ENCODE measurements at regions not wholly inside any gene's neighbourhood (a gene's known extent, or its start where the extent isn't known, plus 50 kb on each side); places are given as distances from the start of the nearest gene placed in this dataset.
"Not testable (repeated sequence)": the region's sequence is repeated elsewhere in the genome, so short reads cannot be mapped to it uniquely, and the experiment has no call there.

- no peaks in the 10 kb centered on the region for H3K27me3 ChIP-seq (ENCODE audit: insufficient read depth, low read length, poor library complexity, severe bottlenecking)
- H3F3A ChIP-seq (ENCODE audit: low read depth) = no peaks in the 10 kb centered on the region
- H3K9me3 ChIP-seq (ENCODE audit: insufficient read depth, low read depth, low read length) = no peaks in the 10 kb centered on the region
- no peaks in the 10 kb centered on the region for H3K79me2 ChIP-seq (ENCODE audit: insufficient read depth, low read length)
- no peak overlapping the region for H3K4me2 ChIP-seq (ENCODE audit: low read depth, low read length, poor library complexity, severe bottlenecking)
- H4K20me1 ChIP-seq (ENCODE audit: insufficient read depth, low read length, poor library complexity, severe bottlenecking) = no peaks in the 10 kb centered on the region
- no peaks in the 10 kb centered on the region for H3K9me2 ChIP-seq (replicated peaks; ENCODE audit: low read depth, low read length)
- H3K4me3 ChIP-seq (ENCODE audit: low read length, poor library complexity, severe bottlenecking) = no peak overlapping the region
- TF ChIP-seq CTCF (conservative IDR thresholded peaks at IDR 0.05; ENCODE audit: low read length) (no peak), EZH2phosphoT487 (IDR thresholded peaks at IDR 0.05; ENCODE audit: borderline replicate concordance) (no peak)
- no peak overlapping the region for H2AFZ ChIP-seq (ENCODE audit: low read length)
- H3K9ac ChIP-seq (ENCODE audit: low read depth, low read length, poor library complexity, severe bottlenecking) = no peak overlapping the region
- H3K4me1 ChIP-seq (ENCODE audit: insufficient read depth, low read length, poor library complexity, severe bottlenecking) = no peaks in the 10 kb centered on the region
- no peaks in the 10 kb centered on the region for H3K36me3 ChIP-seq (ENCODE audit: insufficient read depth, low read length)
These were observed 226.3 kb downstream of the ZIC3 start for GRCh38 chrX:137792214-137792613.

GRCh38 chrX:137797926-137798325 lies 232.0 kb downstream of the ZIC3 start:
- not testable (repeated sequence) for H3K27me3 ChIP-seq (ENCODE audit: insufficient read depth, low read length, poor library complexity, severe bottlenecking); H4K20me1 ChIP-seq (ENCODE audit: insufficient read depth, low read length, poor library complexity, severe bottlenecking); H3K79me2 ChIP-seq (ENCODE audit: insufficient read depth, low read length); H2AFZ ChIP-seq (ENCODE audit: low read length); H3K36me3 ChIP-seq (ENCODE audit: insufficient read depth, low read length); H3K4me1 ChIP-seq (ENCODE audit: insufficient read depth, low read length, poor library complexity, severe bottlenecking); H3K4me3 ChIP-seq (ENCODE audit: low read length, poor library complexity, severe bottlenecking); H3K9ac ChIP-seq (ENCODE audit: low read depth, low read length, poor library complexity, severe bottlenecking); H3K4me2 ChIP-seq (ENCODE audit: low read depth, low read length, poor library complexity, severe bottlenecking); H3K9me2 ChIP-seq (replicated peaks; ENCODE audit: low read depth, low read length); H3K9me3 ChIP-seq (ENCODE audit: insufficient read depth, low read depth, low read length); H3F3A ChIP-seq (ENCODE audit: low read depth)

GRCh38 chrX:137823257-137823656 lies 257.3 kb downstream of the ZIC3 start:
- no peak overlapping the region for H3K9ac ChIP-seq (ENCODE audit: low read depth, low read length, poor library complexity, severe bottlenecking)
- no peak overlapping the region for H3K4me2 ChIP-seq (ENCODE audit: low read depth, low read length, poor library complexity, severe bottlenecking)
- TF ChIP-seq EZH2phosphoT487 (IDR thresholded peaks at IDR 0.05; ENCODE audit: borderline replicate concordance) (no peak), CTCF (conservative IDR thresholded peaks at IDR 0.05; ENCODE audit: low read length) (no peak; the same call in 1 of the 2 replicates)
- H3K4me3 ChIP-seq (ENCODE audit: low read length, poor library complexity, severe bottlenecking) = no peak overlapping the region
- no peaks in the 10 kb centered on the region for H4K20me1 ChIP-seq (ENCODE audit: insufficient read depth, low read length, poor library complexity, severe bottlenecking)
- H3F3A ChIP-seq (ENCODE audit: low read depth) = no peaks in the 10 kb centered on the region
- H3K79me2 ChIP-seq (ENCODE audit: insufficient read depth, low read length) = no peaks in the 10 kb centered on the region
- H3K36me3 ChIP-seq (ENCODE audit: insufficient read depth, low read length) = no peaks in the 10 kb centered on the region
- H3K27me3 ChIP-seq (ENCODE audit: insufficient read depth, low read length, poor library complexity, severe bottlenecking) = no peaks in the 10 kb centered on the region
- H3K9me2 ChIP-seq (replicated peaks; ENCODE audit: low read depth, low read length) = no peaks in the 10 kb centered on the region
- no peaks in the 10 kb centered on the region for H3K9me3 ChIP-seq (ENCODE audit: insufficient read depth, low read depth, low read length)
- H2AFZ ChIP-seq (ENCODE audit: low read length) = no peak overlapping the region
- H3K4me1 ChIP-seq (ENCODE audit: insufficient read depth, low read length, poor library complexity, severe bottlenecking) = no peaks in the 10 kb centered on the region

- H3K4me2 ChIP-seq (ENCODE audit: low read depth, low read length, poor library complexity, severe bottlenecking) = no peak overlapping the region
- H2AFZ ChIP-seq (ENCODE audit: low read length) = no peak overlapping the region
- H3K36me3 ChIP-seq (ENCODE audit: insufficient read depth, low read length) = no peaks in the 10 kb centered on the region
- H3K9ac ChIP-seq (ENCODE audit: low read depth, low read length, poor library complexity, severe bottlenecking) = no peak overlapping the region
- H3K9me3 ChIP-seq (ENCODE audit: insufficient read depth, low read depth, low read length) = no peaks in the 10 kb centered on the region
- H4K20me1 ChIP-seq (ENCODE audit: insufficient read depth, low read length, poor library complexity, severe bottlenecking) = no peaks in the 10 kb centered on the region
- H3K79me2 ChIP-seq (ENCODE audit: insufficient read depth, low read length) = no peaks in the 10 kb centered on the region
- TF ChIP-seq EZH2phosphoT487 (IDR thresholded peaks at IDR 0.05; ENCODE audit: borderline replicate concordance) = no peak
- no peak for TF ChIP-seq CTCF (conservative IDR thresholded peaks at IDR 0.05; ENCODE audit: low read length)
- H3K4me1 ChIP-seq (ENCODE audit: insufficient read depth, low read length, poor library complexity, severe bottlenecking) = no peaks in the 10 kb centered on the region
- no peaks in the 10 kb centered on the region for H3F3A ChIP-seq (ENCODE audit: low read depth)
- no peak overlapping the region for H3K4me3 ChIP-seq (ENCODE audit: low read length, poor library complexity, severe bottlenecking)
- no peaks in the 10 kb centered on the region for H3K27me3 ChIP-seq (ENCODE audit: insufficient read depth, low read length, poor library complexity, severe bottlenecking)
- H3K9me2 ChIP-seq (replicated peaks; ENCODE audit: low read depth, low read length) = no peaks in the 10 kb centered on the region
These were observed 281.4 kb downstream of the ZIC3 start for GRCh38 chrX:137847376-137847775.
